22Rv1 (cell line): ENCODE measurements at regions not wholly inside any gene's neighbourhood (a gene's known extent, or its start where the extent isn't known, plus 50 kb on each side); places are given as distances from the start of the nearest gene placed in this dataset.

ENCODE experiments used
- CTCF ChIP-seq: fragments of 450-650 bp; IDR thresholded peaks from 2 replicates; pipeline ENCODE4 v1.5.1; 2017; ENCODE audit warnings: mild to moderate bottlenecking
- ZFX ChIP-seq: fragments of 450-650 bp; IDR thresholded peaks from 2 replicates; pipeline ENCODE4 v1.6.1; 2017; ENCODE audit warnings: antibody characterized with exemption, borderline replicate concordance

- no peak for TF ChIP-seq CTCF
- TF ChIP-seq ZFX, result no peak
These were observed 103.1 kb downstream of the IER5 start for GRCh38 chr1:181191494-181192040.
